DOHH2 (cell line): ENCODE measurements at regions not wholly inside any gene's neighbourhood (a gene's known extent, or its start where the extent isn't known, plus 50 kb on each side); places are given as distances from the start of the nearest gene placed in this dataset.

Source experiments
- H3F3A ChIP-seq: fragments of 200-600 bp; sonication (generic), shearing (Covaris generic); 2 replicates; pipeline ENCODE4 v1.6.0; 2016; ENCODE audit warnings: antibody characterized with exemption, mild to moderate bottlenecking; ENCODE audit not compliant: control insufficient read depth, insufficient read depth
- H3K27ac ChIP-seq: fragments of 200-600 bp; sonication (generic); 2 replicates; pipeline ENCODE4 v1.5.1; 2014; ENCODE audit warnings: low read depth, mild to moderate bottlenecking, low read length, moderate library complexity
- H3K27me3 ChIP-seq: fragments of 200-600 bp; sonication (generic); 2 replicates; pipeline ENCODE4 v1.6.1; 2014; ENCODE audit warnings: mild to moderate bottlenecking, low read length, mixed read lengths; ENCODE audit not compliant: control insufficient read depth
- H3K36me3 ChIP-seq: fragments of 200-600 bp; sonication (generic); 2 replicates; pipeline ENCODE4 v1.6.1; 2014; ENCODE audit warnings: mild to moderate bottlenecking, low read length, moderate library complexity, mixed read lengths; ENCODE audit not compliant: control insufficient read depth
- H3K4me1 ChIP-seq: fragments of 200-600 bp; sonication (generic); 2 replicates; pipeline ENCODE4 v1.6.1; 2014; ENCODE audit warnings: mild to moderate bottlenecking, low read length, mixed read lengths; ENCODE audit not compliant: control insufficient read depth
- H3K4me2 ChIP-seq: fragments of 200-600 bp; sonication (generic); 2 replicates; pipeline ENCODE4 v1.6.0; 2014; ENCODE audit warnings: mild to moderate bottlenecking, low read length, moderate library complexity
- H3K4me3 ChIP-seq: fragments of 200-600 bp; sonication (generic); 2 replicates; pipeline ENCODE4 v1.5.1; 2014; ENCODE audit warnings: mild to moderate bottlenecking, low read length, mixed read lengths
- H3K79me2 ChIP-seq: fragments of 200-600 bp; sonication (generic); 2 replicates; pipeline ENCODE4 v1.6.1; 2014; ENCODE audit warnings: mild to moderate bottlenecking, low read length, mixed read lengths; ENCODE audit not compliant: control insufficient read depth
- H3K9me2 ChIP-seq: fragments of 200-600 bp; sonication (generic); replicated peaks from 2 replicates; pipeline ENCODE4 v1.6.1; 2014; ENCODE audit warnings: mild to moderate bottlenecking, low read length, mixed read lengths; ENCODE audit not compliant: control insufficient read depth
- H3K9me3 ChIP-seq: fragments of 200-600 bp; sonication (generic); 2 replicates; pipeline ENCODE4 v1.6.1; 2014; ENCODE audit warnings: antibody characterized with exemption, low read length, mixed read lengths; ENCODE audit not compliant: control insufficient read depth, insufficient read depth
- H4K20me1 ChIP-seq: fragments of 200-600 bp; sonication (generic); 2 replicates; pipeline ENCODE4 v1.6.0; 2014; ENCODE audit warnings: low read depth, mild to moderate bottlenecking, antibody characterized with exemption, low read length, moderate library complexity; ENCODE audit not compliant: control insufficient read depth, insufficient read depth
- EZH2phosphoT487 ChIP-seq: fragments of 200-600 bp; sonication (generic); IDR thresholded peaks from 2 replicates; pipeline ENCODE4 v1.6.1; 2017; ENCODE audit warnings: borderline replicate concordance, mild to moderate bottlenecking, antibody characterized with exemption, low read length, moderate library complexity, mixed read lengths
- TF ChIP-seq, protein P1 (sequence below): fragments of 200-600 bp; sonication (generic); IDR thresholded peaks from one replicate; pipeline ENCODE4 v1.5.1; 2014; ENCODE audit warnings: antibody characterized with exemption, mild to moderate bottlenecking, low read depth, low read length; ENCODE audit not compliant: poor library complexity, severe bottlenecking

GRCh38 chr5:74462356-74462755 is 178.2 kb downstream of the ENC1 start:
- Histone ChIP-seq H3K4me3 (no peak overlapping the region), H3K4me2 (no peak overlapping the region), H3K27ac (no peak overlapping the region), H3K27me3 (no peaks in the 10 kb centered on the region), H3K4me1 (no peaks in the 10 kb centered on the region), H4K20me1 (no peaks in the 10 kb centered on the region), H3F3A (no peaks in the 10 kb centered on the region), H3K9me2 (no peaks in the 10 kb centered on the region), H3K79me2 (no peaks in the 10 kb centered on the region), H3K36me3 (no peaks in the 10 kb centered on the region), H3K9me3 (no peaks in the 10 kb centered on the region)
- TF ChIP-seq EZH2phosphoT487: no peak
- TF ChIP-seq, protein P1, sequence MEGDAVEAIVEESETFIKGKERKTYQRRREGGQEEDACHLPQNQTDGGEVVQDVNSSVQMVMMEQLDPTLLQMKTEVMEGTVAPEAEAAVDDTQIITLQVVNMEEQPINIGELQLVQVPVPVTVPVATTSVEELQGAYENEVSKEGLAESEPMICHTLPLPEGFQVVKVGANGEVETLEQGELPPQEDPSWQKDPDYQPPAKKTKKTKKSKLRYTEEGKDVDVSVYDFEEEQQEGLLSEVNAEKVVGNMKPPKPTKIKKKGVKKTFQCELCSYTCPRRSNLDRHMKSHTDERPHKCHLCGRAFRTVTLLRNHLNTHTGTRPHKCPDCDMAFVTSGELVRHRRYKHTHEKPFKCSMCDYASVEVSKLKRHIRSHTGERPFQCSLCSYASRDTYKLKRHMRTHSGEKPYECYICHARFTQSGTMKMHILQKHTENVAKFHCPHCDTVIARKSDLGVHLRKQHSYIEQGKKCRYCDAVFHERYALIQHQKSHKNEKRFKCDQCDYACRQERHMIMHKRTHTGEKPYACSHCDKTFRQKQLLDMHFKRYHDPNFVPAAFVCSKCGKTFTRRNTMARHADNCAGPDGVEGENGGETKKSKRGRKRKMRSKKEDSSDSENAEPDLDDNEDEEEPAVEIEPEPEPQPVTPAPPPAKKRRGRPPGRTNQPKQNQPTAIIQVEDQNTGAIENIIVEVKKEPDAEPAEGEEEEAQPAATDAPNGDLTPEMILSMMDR: no peak

DNA sequence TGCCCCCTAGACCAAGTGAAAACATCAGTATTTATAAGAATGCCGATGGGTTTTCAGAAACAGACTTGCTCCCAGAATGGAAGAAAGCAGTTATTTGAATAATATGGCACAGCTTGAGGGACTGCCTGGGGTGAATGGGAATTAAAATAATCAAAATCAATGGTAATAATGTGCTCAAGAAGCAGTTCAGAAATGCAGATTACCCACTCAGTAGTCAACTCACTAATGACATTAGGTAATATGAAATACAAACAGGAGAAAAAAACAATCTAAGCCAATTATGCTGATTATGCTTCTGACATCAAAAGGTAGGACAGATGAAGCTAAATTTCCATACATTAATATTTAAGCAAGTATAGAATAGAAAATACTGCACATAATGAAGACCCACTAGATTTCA is 179.3 kb downstream of the ENC1 start:
- Histone ChIP-seq H3K79me2 (no peaks in the 10 kb centered on the region), H3K4me3 (no peak overlapping the region), H3K27ac (no peak overlapping the region), H4K20me1 (no peaks in the 10 kb centered on the region), H3K27me3 (no peaks in the 10 kb centered on the region), H3K36me3 (no peaks in the 10 kb centered on the region), H3K4me2 (no peak overlapping the region), H3K9me3 (no peaks in the 10 kb centered on the region), H3F3A (no peaks in the 10 kb centered on the region), H3K4me1 (no peaks in the 10 kb centered on the region), H3K9me2 (no peaks in the 10 kb centered on the region)
- TF ChIP-seq, protein P1: no peak
- no peak for TF ChIP-seq EZH2phosphoT487

- TF ChIP-seq EZH2phosphoT487: no peak
- TF ChIP-seq, protein P1: no peak
- Histone ChIP-seq H3K4me2 (no peak overlapping the region), H3K36me3 (no peaks in the 10 kb centered on the region), H3K9me2 (no peaks in the 10 kb centered on the region), H4K20me1 (no peaks in the 10 kb centered on the region), H3F3A (no peaks in the 10 kb centered on the region), H3K27ac (no peak overlapping the region), H3K9me3 (no peaks in the 10 kb centered on the region), H3K79me2 (no peaks in the 10 kb centered on the region), H3K4me1 (no peaks in the 10 kb centered on the region), H3K27me3 (no peaks in the 10 kb centered on the region), H3K4me3 (no peak overlapping the region)
These were observed 179.8 kb downstream of the ENC1 start for GRCh38 chr5:74460694-74461093.

DNA sequence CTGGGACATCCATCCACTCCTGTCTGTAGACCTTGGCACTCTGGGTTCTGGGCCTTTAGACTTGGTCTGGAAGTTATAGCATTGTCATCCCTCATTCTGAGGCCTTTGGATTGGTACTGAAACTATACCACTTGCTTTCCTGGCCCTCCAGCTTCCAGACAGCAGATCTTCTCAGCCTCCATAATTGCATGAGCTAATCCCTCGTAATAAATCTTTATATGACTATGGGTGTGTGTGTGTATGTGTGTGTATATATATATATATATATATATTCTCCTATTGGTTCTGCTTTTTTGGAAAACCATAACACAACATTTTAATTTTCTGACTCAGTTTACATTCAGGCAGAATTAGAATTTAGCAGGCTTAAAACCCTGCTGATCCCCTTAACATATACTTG is 180.5 kb downstream of the ENC1 start:
- Histone ChIP-seq H3F3A (no peaks in the 10 kb centered on the region), H3K27me3 (no peaks in the 10 kb centered on the region), H3K9me3 (no peaks in the 10 kb centered on the region), H3K27ac (no peak overlapping the region), H3K4me3 (no peak overlapping the region), H3K79me2 (no peaks in the 10 kb centered on the region), H3K9me2 (no peaks in the 10 kb centered on the region), H4K20me1 (no peaks in the 10 kb centered on the region), H3K4me1 (no peaks in the 10 kb centered on the region), H3K36me3 (no peaks in the 10 kb centered on the region), H3K4me2 (no peak overlapping the region)
- TF ChIP-seq EZH2phosphoT487: no peak
- TF ChIP-seq, protein P1: no peak
